Epithelial cell of esophagus (primary cell): ENCODE measurements at regions not wholly inside any gene's neighbourhood (a gene's known extent, or its start where the extent isn't known, plus 50 kb on each side); places are given as distances from the start of the nearest gene placed in this dataset.

Source experiments
- DNase-seq: peaks from one replicate; pipeline ENCODE4 v3.0.0; 2010; ENCODE audit warnings: low read depth
- H3K4me3 ChIP-seq: 2 replicates; pipeline ENCODE4 v1.5.1; 2011; ENCODE audit warnings: mild to moderate bottlenecking, low read length, control low read depth
- CTCF ChIP-seq: IDR thresholded peaks from 2 replicates; pipeline ENCODE4 v1.5.1; 2011; ENCODE audit warnings: low read depth, mild to moderate bottlenecking, low read length, control low read depth, inconsistent platforms; ENCODE audit not compliant: insufficient read depth; ENCODE audit errors: missing control alignments

- no peak overlapping the region for H3K4me3 ChIP-seq
- DNase-seq = no peak
- TF ChIP-seq CTCF = no peak
These were observed 1110.9 kb downstream of the NLGN4X start for GRCh38 chrX:5117816-5118215.

- peak; percentile 27 for TF ChIP-seq CTCF
- peak; percentile 20 for DNase-seq
These were observed 1115.5 kb downstream of the NLGN4X start for GRCh38 chrX:5113128-5113527.

GRCh38 chrX:5100004-5100403 lies 1128.7 kb downstream of the NLGN4X start:
- no peak overlapping the region for H3K4me3 ChIP-seq
- no peak for DNase-seq
- no peak for TF ChIP-seq CTCF

More at GRCh38 chrX:5113128-5113527, 1115.5 kb downstream of the NLGN4X start:
- no peak overlapping the region for H3K4me3 ChIP-seq

- no peak for DNase-seq
- no peak for TF ChIP-seq CTCF
- no peak overlapping the region for H3K4me3 ChIP-seq
These were observed 1142.3 kb downstream of the NLGN4X start for GRCh38 chrX:5086388-5086787.

GRCh38 chrX:5084279-5084678 lies 1144.4 kb downstream of the NLGN4X start:
- no peak for TF ChIP-seq CTCF
- no peak overlapping the region for H3K4me3 ChIP-seq
- no peak for DNase-seq

- DNase-seq = no peak
- no peak for TF ChIP-seq CTCF
These were observed 1146.0 kb downstream of the NLGN4X start for GRCh38 chrX:5082705-5083104.

GRCh38 chrX:5080791-5081190 lies 1147.9 kb downstream of the NLGN4X start:
- no peak for TF ChIP-seq CTCF
- DNase-seq = no peak
- H3K4me3 ChIP-seq = no peak overlapping the region

More at GRCh38 chrX:5082705-5083104, 1146.0 kb downstream of the NLGN4X start:
- H3K4me3 ChIP-seq = no peak overlapping the region
